Spleen (tissue), 11 donors: ENCODE measurements at regions not wholly inside any gene's neighbourhood (a gene's known extent, or its start where the extent isn't known, plus 50 kb on each side); places are given as distances from the start of the nearest gene placed in this dataset.

Source experiments
- DNase-seq: peaks from one replicate; pipeline ENCODE4 v3.0.0-alpha.2; 2020
- H3K27ac ChIP-seq, 8 donors: fragments of 200-600 bp; sonication (generic) in 7 of 8; 1 replicate in 4 of 8; 2 replicates in 4 of 8; pipeline versions ENCODE4 v1.5.0 to v1.8.0; 2016 to 2021; ENCODE audit warnings: inconsistent platforms in 4 of 8, mild to moderate bottlenecking in 4 of 8, moderate library complexity in 1 of 8
- H3K27me3 ChIP-seq, 7 donors: fragments of 200-600 bp; sonication (generic) in 6 of 7; replicated peaks in 1 of 7; 1 replicate in 4 of 7; 2 replicates in 3 of 7; pipeline versions ENCODE4 v1.5.0 to v1.8.0; 2016 to 2021; ENCODE audit warnings: inconsistent platforms in 3 of 7, mild to moderate bottlenecking in 1 of 7
- H3K36me3 ChIP-seq, 6 donors: fragments of 200-600 bp; sonication (generic) in 5 of 6; 1 replicate in 4 of 6; 2 replicates in 2 of 6; pipeline versions ENCODE4 v1.5.0 to v1.8.0; 2016 to 2021; ENCODE audit warnings: inconsistent platforms in 2 of 6
- H3K4me1 ChIP-seq, 6 donors: fragments of 200-600 bp; sonication (generic) in 5 of 6; 1 replicate in 3 of 6; 2 replicates in 3 of 6; pipeline versions ENCODE4 v1.5.0 to v1.8.0; 2016 to 2021; ENCODE audit warnings: inconsistent platforms in 3 of 6
- H3K4me3 ChIP-seq, 8 donors: fragments of 200-600 bp; sonication (generic) in 7 of 8; 1 replicate in 4 of 8; 2 replicates in 4 of 8; pipeline versions ENCODE4 v1.5.0 to v1.8.0; 2016 to 2021; ENCODE audit warnings: inconsistent platforms in 4 of 8, mild to moderate bottlenecking in 4 of 8, moderate library complexity in 2 of 8
- H3K9me3 ChIP-seq, 8 donors: fragments of 200-600 bp; sonication (generic) in 7 of 8; 1 replicate in 4 of 8; 2 replicates in 4 of 8; pipeline versions ENCODE4 v1.5.0 to v1.8.0; 2016 to 2021; ENCODE audit warnings: inconsistent platforms in 4 of 8
- CTCF ChIP-seq, 11 experiments: fragments of 200-600 bp in 7 of 11; fragments of 450-650 bp in 4 of 11; sonication (generic) in 4 of 11; IDR thresholded peaks in 8 of 11; conservative IDR thresholded peaks in 3 of 11; 1 replicate in 7 of 11; 2 replicates in 4 of 11; pipeline versions ENCODE4 v1.4.0 to v1.8.0; 2016 to 2021; ENCODE audit warnings: antibody characterized with exemption in 11 of 11, inconsistent platforms in 4 of 11, mild to moderate bottlenecking in 1 of 11
- POLR2A ChIP-seq, 3 donors: fragments of 450-650 bp; IDR thresholded peaks; one replicate each; pipeline ENCODE4 v1.5.1; 2017; ENCODE audit warnings: antibody characterized with exemption in 3 of 3, mild to moderate bottlenecking in 1 of 3
- POLR2AphosphoS5 ChIP-seq, 3 donors: sonication (generic); formaldehyde crosslinking; IDR thresholded peaks; one replicate each; pipeline ENCODE4 v1.5.1; 2017; ENCODE audit warnings: antibody characterized with exemption in 3 of 3
- WGBS, 5 donors: extraction: QIAGEN DNeasy Blood & Tissue Kit in 3 of 5; methylation state at CpG; one replicate each; pipeline versions ENCODE4 v1.1.5 to v1.1.7; 2013 to 2018; 5-methylcytosine and 5-hydroxymethylcytosine counted together
- intact Hi-C: fragments of 100-400 bp; cut with DNase I; formaldehyde crosslinking; loops from one replicate; pipeline ENCODE4 v1.15.0; 2023; ENCODE audit warnings: low total_unique reads
- donor health status: healthy with polysubstance abuse.
- donor health status: DM: no; HTN: no; CAD: no; lungs with moderate emphysema.
- donor health status: DM: no; HTN: no; CAD: no.
- donor health status: Bipolar disorder and iron deficiency.
- donor health status: healthy.
- donor health status: DM: no; HTN: no; CAD: no.
- donor health status: DM: yes; HTN: yes; CAD: no.

- no peaks in the 10 kb centered on the region for H3K4me1 ChIP-seq
- 61 to 71% (median 68%) methylated on average over 1 of the region's 1 CpG for WGBS, 5 donors
- intact Hi-C loops, result no loop called here
- no peak for DNase-seq
- no peak overlapping the region for H3K27ac ChIP-seq
- H3K9me3 ChIP-seq, result no peaks in the 10 kb centered on the region
- no peaks in the 10 kb centered on the region for H3K36me3 ChIP-seq
- no peak overlapping the region for H3K4me3 ChIP-seq
- TF ChIP-seq CTCF (IDR thresholded peaks at IDR 0.05 in 8 of 11, conservative IDR thresholded peaks at IDR 0.05 in 3 of 11), result no peak
- TF ChIP-seq POLR2AphosphoS5 (IDR thresholded peaks at IDR 0.05), result no peak
- no peak for TF ChIP-seq POLR2A (IDR thresholded peaks at IDR 0.05)
- no peaks in the 10 kb centered on the region for H3K27me3 ChIP-seq
These were observed 255.3 kb upstream of the GRIN3A start for GRCh38 chr9:101993771-101994170.

- Histone ChIP-seq H3K27me3 (no peaks in the 10 kb centered on the region), H3K4me3 (no peak overlapping the region), H3K36me3 (no peaks in the 10 kb centered on the region), H3K9me3 (no peaks in the 10 kb centered on the region), H3K4me1 (no peaks in the 10 kb centered on the region), H3K27ac (no peak overlapping the region)
- TF ChIP-seq POLR2A (IDR thresholded peaks at IDR 0.05) (no peak), POLR2AphosphoS5 (IDR thresholded peaks at IDR 0.05) (no peak), CTCF (IDR thresholded peaks at IDR 0.05 in 8 of 11, conservative IDR thresholded peaks at IDR 0.05 in 3 of 11) (no peak)
- DNase-seq, result no peak
- intact Hi-C loops, result no loop called here
These were observed 253.5 kb upstream of the GRIN3A start for GRCh38 chr9:101991926-101992325.

- WGBS, 5 donors, result 1 to 3% (median 1%) methylated on average over 2 of the region's 2 CpGs
- Histone ChIP-seq H3K9me3 (no peaks in the 10 kb centered on the region), H3K4me3 (no peak overlapping the region), H3K27ac (no peak overlapping the region), H3K27me3 (no peaks in the 10 kb centered on the region), H3K36me3 (no peaks in the 10 kb centered on the region), H3K4me1 (no peaks in the 10 kb centered on the region)
- DNase-seq, result no peak
- TF ChIP-seq POLR2A (IDR thresholded peaks at IDR 0.05), result no peak
- TF ChIP-seq POLR2AphosphoS5 (IDR thresholded peaks at IDR 0.05), result no peak
- TF ChIP-seq CTCF (IDR thresholded peaks at IDR 0.05 in 8 of 11, conservative IDR thresholded peaks at IDR 0.05 in 3 of 11), result peak in 9 of 11 experiments; percentile 14 to 64 (median 47)
- intact Hi-C loops, result no loop called here
These were observed 239.3 kb upstream of the GRIN3A start for GRCh38 chr9:101977614-101978210.

- no peak overlapping the region for H3K4me3 ChIP-seq
- TF ChIP-seq POLR2AphosphoS5 (IDR thresholded peaks at IDR 0.05) (no peak), CTCF (IDR thresholded peaks at IDR 0.05 in 8 of 11, conservative IDR thresholded peaks at IDR 0.05 in 3 of 11) (no peak), POLR2A (IDR thresholded peaks at IDR 0.05) (no peak)
- no peaks in the 10 kb centered on the region for H3K36me3 ChIP-seq
- no peaks in the 10 kb centered on the region for H3K27me3 ChIP-seq
- H3K27ac ChIP-seq, result no peak overlapping the region
- no peaks in the 10 kb centered on the region for H3K9me3 ChIP-seq
- no peak for DNase-seq
- intact Hi-C loops, result no loop called here
- no peaks in the 10 kb centered on the region for H3K4me1 ChIP-seq
These were observed 232.2 kb upstream of the GRIN3A start for GRCh38 chr9:101970609-101971008.
